HG03457 (cell line): ENCODE measurements at regions not wholly inside any gene's neighbourhood (a gene's known extent, or its start where the extent isn't known, plus 50 kb on each side); places are given as distances from the start of the nearest gene placed in this dataset.
"Not testable (repeated sequence)": the region's sequence is repeated elsewhere in the genome, so short reads cannot be mapped to it uniquely, and the experiment has no call there.

Experiments used
- ATAC-seq: cut with Tn5 transposase; IDR thresholded peaks from one replicate; pipeline ENCODE4 v1.9.1; 2021; ENCODE audit warnings: moderate number of reproducible peaks; ENCODE audit not compliant: unreplicated experiment

DNA sequence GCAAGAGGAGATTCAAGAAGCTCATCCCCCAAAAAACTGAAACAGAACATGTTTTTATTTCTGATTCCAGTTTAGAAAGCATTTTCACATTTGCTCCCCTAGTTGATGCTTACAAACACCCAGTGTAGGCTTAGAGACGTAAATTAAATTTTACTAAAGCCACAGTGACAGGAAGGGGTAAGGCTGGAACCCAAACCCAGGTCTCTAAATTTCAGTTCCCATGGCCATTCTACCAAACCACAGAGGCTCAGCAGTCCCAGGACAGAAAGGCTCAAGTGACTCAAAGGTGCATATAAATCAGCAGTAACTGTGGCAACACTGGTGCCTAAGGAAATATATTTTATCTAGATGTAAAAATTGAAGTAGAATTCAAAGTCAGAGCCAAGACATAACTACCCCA is 128.7 kb downstream of the CEP120 start:
- ATAC-seq, result peak; percentile 68

- no peak for ATAC-seq
Observed at GRCh38 chr5:123289210-123289609, 134.0 kb downstream of the CEP120 start.

GRCh38 chr5:123287881-123288280 is 135.3 kb downstream of the CEP120 start:
- no peak for ATAC-seq

DNA sequence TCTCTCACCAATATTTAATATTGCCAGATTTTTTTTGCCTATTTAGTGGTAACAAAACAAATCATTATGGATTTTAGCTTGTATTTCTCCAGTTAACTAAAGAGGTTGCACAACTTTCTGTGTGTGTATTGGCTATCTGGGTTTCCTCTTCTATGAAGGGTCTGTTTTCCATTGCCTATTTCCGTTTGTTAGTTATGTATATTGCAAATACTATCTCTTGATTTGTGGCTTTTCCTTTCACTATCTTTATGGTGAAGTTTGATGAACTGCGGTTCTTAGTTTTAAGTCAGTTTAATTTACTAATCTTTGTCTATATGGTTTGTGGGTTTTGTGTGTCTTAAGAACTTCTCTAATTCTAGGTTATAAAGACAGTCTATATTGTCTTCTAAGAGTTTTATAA is 136.3 kb downstream of the CEP120 start:
- no peak for ATAC-seq

- ATAC-seq, result no peak
Observed at GRCh38 chr5:123285122-123286023, 137.8 kb downstream of the CEP120 start.

DNA sequence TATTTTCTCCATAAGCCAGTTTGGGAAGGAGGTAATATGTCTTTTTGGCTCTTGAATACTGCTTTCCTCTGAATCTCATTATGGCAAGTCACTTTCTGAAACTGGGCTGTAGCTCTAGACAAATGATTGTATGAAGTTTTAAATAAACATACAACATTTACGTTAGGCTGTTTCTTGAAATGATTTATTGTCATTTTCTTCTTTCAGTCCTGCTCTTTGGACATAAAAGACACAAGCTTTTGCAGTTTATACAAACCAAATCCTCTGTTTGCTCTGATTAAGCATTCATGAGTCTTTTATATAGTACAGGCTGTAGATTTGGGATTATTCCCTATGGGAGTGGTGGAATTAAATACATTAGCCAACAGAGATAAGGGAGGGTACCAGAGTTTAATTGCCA is 139.7 kb downstream of the CEP120 start:
- ATAC-seq, result no peak

DNA sequence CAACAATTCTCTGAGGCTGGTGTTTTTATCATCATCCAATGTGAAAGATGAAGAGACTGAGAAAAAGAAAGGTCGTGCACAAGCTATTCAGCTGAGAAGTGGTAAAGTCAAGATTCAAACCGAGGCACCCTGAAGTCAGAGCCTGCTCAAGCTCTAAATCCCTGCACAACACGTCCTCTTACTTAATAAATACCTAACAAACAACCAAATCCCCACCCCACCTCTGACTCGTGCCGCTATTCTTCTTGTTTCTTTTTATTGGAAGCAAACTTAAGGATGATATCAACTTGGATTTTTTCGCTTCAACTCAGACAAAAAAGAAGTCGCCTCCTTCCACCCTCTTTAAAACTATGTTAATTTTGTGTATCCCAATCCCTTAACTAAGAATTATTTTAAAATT is 140.2 kb downstream of the CEP120 start:
- ATAC-seq, result no peak

DNA sequence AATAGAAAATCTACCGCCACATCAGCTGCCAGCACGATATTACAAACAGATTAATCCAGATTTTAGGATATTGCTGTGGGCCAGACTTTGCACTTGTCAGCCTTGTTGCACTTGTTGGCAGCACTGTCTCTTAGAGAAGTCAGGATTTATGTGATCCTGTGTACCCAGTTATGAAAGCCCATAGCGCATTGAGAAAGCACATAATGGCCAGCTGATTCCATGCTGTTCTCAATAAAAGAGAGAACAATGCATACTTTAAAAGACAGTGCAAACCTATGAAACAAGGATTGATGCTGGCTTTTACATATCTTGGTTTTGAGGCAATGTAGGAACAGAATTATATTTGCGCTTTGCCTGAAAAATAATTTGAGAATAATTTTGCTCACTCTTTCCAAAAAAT is 140.8 kb downstream of the CEP120 start:
- no peak for ATAC-seq

DNA sequence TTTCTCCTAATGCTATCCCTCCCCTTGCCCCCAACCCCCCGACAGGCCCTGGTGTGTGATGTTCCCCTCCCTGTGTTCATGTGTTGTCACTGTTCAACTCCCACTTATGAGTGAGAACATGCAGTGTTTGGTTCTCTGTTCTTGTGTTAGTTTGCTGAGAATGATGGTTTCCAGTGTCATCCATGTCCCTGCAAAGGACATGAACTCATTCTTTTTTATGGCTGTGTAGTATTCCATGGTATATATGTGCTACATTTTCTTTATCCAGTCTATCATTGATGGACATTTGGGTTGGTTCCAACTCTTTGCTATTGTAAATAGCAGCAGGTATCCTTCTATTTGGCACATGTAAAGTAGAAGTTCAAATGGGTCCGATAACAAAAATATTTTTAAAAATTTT is 142.3 kb downstream of the CEP120 start:
- not testable (repeated sequence) for ATAC-seq

DNA sequence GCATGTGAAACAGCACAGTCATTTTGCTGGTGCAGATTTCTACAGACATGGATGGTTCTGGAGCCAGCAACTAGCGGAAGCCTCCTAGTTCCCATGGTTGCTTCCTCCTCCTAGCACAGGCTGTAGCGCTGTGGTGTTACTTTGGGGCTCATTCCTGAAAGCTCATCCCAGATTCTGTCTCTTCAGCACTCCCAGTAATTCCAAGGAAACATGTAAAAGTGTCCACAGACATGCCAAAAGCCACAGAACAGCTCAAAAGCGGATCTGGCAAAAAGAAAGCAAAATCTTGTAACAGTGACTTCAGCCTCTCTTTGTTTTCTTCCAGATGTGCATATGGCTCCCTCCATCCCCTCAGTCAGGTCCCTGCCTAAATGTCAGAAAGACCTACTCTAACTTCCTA is 144.1 kb downstream of the CEP120 start:
- ATAC-seq, result no peak

- ATAC-seq, result no peak
Observed at GRCh38 chr5:123278284-123278683, 144.9 kb downstream of the CEP120 start.

GRCh38 chr5:123273984-123274383 is 149.2 kb downstream of the CEP120 start:
- ATAC-seq, result no peak

DNA sequence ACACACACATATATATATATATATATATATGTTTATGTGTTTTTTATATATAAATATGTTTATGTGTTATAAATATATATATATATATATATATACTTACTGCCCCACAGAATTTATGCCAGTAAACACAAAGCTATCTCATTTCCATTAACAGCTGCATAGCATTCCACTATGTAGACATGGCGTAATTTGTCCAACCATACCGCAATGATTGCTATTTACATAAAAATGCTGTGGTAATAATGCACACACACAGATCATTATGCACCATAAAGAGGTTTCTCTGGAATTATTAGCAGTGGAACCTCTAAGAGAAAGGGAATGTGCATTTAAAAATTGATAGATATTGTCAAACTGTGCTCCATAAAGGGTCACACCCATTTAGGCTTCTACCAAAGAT is 150.1 kb downstream of the CEP120 start:
- ATAC-seq, result no peak

DNA sequence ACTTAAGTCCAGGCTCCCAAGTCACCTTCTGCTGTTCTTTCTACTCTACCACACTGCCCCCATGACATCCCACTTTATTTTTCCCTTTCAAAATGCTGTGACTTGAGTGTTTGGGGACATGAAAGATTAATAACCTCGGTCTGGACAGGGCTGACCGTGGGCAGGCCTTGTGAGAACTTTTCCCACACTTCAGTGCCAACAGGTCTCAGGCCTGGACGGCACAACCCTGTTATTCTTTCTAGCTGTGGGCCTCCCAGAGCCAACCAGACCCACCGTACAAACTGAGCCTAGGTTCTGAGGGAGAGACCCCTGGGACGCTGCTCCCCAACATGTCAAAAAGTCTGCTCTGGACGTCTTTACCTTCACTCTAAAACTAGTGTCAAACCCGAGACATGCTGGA is 153.4 kb downstream of the CEP120 start:
- ATAC-seq, result no peak

DNA sequence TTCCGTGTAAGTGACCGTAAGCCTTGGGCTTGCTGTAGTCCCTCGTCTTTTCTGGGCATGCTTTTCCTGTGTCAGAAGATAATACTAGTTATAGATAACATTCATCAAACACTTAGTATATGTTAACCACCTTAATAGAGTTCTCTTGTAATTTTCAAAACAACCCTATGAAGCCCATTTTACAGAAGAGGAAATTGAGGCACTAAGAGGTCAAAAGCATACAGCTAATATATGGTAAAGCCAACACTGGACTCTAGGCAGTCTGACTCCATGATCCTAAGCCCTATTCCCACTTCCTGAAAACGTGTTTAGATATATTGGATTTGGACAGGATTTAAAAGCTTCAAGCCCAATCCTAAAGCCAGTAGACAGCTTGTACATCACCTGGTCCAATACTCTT is 153.8 kb downstream of the CEP120 start:
- no peak for ATAC-seq

GRCh38 chr5:123266365-123266764 is 156.8 kb downstream of the CEP120 start:
- ATAC-seq, result no peak

- ATAC-seq, result no peak
Observed at GRCh38 chr5:123265551-123265950, 157.7 kb downstream of the CEP120 start.

DNA sequence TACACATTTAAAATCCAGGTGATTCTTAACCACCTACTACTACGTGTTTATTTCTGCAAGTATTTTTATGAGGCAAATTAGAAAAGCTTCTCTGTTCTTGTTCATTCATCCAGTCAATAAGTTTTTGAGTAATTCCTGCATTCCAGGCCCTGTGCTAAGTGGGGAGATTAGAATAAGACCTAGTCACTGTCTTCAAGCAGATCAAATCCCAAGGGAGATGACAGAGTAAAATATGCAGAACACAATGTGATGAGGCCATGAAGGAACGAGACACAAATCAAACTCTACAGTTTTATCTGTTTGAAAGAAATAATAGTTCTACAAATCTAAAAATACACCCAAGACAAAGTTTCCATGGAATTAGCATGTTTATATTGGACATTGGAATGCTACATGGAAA is 158.8 kb downstream of the CEP120 start:
- ATAC-seq, result no peak

DNA sequence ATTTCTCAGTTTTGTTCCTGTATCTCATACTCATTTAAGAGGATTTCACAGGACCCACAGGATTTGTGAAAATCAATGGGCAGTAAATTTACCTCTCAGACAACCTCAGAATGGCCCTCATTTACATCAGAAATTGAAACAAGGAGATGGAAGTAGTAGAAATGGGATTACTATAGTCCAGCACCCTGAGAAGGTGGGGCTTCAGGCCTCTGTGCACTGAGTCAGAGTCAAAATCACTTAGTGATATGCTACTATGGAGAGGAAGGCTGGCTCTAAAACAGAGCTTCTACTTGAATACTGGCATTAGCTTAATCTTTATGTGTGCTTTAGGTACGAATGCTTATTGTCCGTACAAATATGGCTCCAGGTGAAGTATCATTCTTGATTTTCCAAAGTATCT is 159.3 kb downstream of the CEP120 start:
- ATAC-seq, result no peak

DNA sequence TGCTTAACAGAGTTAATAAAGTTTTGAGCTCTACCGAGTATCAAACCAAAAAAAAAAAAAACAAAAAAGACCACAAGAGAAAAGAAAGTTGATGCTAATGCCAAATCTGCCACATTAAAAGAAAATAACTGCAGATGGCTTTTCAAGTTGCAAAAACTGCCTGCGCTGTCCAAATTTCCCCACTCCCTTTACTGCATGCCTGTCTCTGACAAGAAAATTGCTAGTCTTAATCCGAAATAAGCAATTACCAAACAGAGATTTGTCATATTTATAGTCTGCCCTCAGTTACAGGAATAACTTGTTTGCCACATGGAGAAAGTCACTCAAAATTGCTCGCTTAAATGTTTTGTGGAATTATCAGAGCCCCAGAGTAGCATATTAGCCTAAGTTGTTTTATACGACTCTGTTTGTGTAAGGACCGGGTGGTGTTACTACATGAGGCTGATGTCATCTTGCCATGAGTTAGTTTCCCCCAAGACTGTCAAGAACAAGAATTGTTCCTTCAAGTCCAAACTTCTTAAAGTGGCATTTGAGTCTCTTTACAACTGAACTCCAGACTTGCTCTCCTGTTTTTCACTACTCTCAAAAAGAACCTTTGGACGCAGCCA is 160.9 kb downstream of the CEP120 start:
- no peak for ATAC-seq

- ATAC-seq, result no peak
Observed at GRCh38 chr5:123261752-123262151, 161.5 kb downstream of the CEP120 start.

DNA sequence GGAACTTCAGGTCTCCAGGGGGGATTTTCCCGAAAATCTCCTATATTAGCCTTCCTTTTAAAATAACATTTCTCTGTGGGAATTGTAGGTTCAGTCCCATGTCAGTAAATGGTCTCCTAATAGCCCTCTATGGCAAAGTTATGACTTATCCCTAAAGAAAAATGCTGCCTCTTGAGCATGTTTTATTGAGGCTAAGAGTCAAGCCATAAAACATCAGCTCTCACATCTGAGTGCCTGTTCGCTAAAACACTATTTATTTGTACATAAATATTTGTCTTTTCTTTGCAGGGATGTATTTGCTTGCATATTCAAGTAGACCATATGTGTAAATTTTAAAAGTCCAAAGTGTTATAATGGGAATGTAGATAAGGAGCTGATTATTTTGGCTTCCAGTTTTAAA is 160.4 kb downstream of the PRDM6 start:
- ATAC-seq, result no peak

- no peak for ATAC-seq
Observed at GRCh38 chr5:123245689-123246088, 156.6 kb downstream of the PRDM6 start.
